GM19324 (cell line): ENCODE measurements at regions not wholly inside any gene's neighbourhood (a gene's known extent, or its start where the extent isn't known, plus 50 kb on each side); places are given as distances from the start of the nearest gene placed in this dataset.

Experiments used
- ATAC-seq: cut with Tn5 transposase; IDR thresholded peaks from one replicate; pipeline ENCODE4 v1.9.1; 2021; ENCODE audit warnings: mild to moderate bottlenecking, moderate library complexity; ENCODE audit not compliant: unreplicated experiment, low FRiP score

DNA sequence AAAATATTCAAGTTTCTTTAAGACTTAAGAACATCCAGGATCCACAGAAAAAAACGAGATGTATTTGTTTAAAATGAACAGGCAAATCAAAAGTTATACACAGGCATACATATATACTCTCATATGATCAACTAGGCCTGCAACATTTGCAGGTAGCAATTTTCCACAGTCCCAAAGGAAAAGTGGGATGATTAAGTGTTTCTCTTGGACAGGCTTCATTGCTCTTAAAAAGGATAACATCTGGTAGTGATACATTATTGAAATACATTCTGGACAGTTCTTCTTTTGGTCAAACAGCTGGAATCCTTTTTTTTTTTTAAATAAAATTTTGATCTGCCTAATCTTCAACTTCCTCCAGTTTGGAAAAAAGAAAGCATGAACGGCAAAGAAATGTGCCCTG is 114.8 kb upstream of the TDRD3 start:
- no peak for ATAC-seq

DNA sequence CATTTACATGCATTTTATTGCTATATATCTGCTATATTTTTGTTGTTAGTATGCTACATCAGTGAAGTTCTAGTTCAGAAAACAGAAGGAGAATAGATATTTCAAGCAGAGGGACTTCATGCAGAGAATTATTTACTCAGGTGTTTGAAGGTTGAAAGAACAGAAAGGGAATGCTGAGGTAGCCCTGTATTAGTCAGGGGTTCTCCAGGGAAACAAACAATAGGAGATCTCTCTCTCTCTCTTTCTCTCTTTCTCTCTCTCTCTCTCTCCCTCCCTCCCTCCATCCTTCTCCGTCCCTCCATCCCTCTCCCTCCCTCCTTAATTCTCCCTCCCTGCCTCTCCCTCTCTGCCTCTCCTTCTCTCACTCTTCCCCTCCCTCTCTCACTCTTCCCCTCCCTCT is 114.3 kb upstream of the TDRD3 start:
- no peak for ATAC-seq

GRCh38 chr13:60286707-60287106 is 110.3 kb upstream of the TDRD3 start:
- ATAC-seq = no peak

GRCh38 chr13:60288569-60288968 is 108.5 kb upstream of the TDRD3 start:
- ATAC-seq = no peak

- ATAC-seq = no peak
These were observed 93.9 kb upstream of the TDRD3 start for GRCh38 chr13:60303166-60303565.

- no peak for ATAC-seq
These were observed 85.5 kb upstream of the TDRD3 start for GRCh38 chr13:60311527-60311926.

- ATAC-seq = no peak
These were observed 84.0 kb upstream of the TDRD3 start for GRCh38 chr13:60312851-60313505.

DNA sequence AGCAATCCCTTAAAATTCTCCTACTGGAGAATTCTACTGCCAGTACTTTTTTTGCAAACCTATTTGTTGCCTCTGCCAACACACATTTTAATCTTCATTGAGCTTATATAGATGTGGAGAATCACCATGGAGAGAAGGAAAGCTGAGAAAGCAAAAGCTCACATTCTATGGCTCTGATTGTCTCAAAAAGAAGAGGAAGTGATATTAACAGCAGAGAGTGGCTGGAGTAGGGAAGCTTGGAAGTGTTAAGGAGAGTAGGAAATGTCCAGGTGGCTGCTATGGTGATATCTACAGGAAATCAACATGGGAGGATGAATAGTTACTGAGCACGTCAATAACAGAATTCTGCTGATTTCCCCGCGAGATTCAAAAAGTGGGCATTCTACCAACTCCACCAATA is 78.8 kb upstream of the TDRD3 start:
- no peak for ATAC-seq

- ATAC-seq = no peak
These were observed 72.9 kb upstream of the TDRD3 start for GRCh38 chr13:60324131-60324530.

DNA sequence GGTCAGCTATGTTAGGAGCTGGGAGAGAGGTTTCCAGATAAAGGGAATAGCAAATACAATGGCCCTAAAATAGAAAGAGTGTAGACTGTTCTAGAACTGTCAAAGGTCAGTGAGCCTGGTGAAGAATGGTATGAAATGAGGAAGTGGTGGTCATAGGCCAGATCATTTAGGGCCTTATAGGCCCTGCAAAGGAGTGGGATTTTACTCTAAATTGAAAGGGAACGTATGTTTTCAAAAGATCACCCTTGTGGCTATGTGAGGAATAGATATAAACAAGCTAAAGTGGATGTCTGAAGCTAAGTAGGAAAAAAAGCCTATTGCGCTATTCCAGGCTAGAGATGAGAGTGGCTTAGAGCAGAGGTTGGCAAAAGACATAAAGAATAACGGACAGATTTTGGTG is 70.7 kb upstream of the TDRD3 start:
- ATAC-seq = no peak

DNA sequence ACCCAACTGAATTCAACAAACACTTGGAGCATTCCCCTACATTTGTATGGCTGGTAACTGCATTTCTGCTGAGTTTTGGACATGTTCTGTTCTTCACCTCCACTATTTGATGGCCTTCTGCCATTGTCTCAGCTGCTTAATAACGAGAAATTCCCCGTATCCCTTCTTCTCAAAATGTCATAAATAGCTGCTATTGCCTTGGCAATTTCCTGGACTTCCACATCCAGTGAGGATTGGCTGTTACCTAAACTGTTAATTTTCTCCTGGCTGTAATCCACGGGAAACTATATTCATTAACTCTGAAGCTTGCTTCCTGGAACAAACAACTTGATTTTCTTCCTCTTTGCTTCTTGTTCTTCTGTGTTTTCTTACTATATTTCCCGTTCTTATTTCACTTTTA is 69.5 kb upstream of the TDRD3 start:
- ATAC-seq = no peak

GRCh38 chr13:60328073-60328472 is 68.9 kb upstream of the TDRD3 start:
- ATAC-seq = no peak

DNA sequence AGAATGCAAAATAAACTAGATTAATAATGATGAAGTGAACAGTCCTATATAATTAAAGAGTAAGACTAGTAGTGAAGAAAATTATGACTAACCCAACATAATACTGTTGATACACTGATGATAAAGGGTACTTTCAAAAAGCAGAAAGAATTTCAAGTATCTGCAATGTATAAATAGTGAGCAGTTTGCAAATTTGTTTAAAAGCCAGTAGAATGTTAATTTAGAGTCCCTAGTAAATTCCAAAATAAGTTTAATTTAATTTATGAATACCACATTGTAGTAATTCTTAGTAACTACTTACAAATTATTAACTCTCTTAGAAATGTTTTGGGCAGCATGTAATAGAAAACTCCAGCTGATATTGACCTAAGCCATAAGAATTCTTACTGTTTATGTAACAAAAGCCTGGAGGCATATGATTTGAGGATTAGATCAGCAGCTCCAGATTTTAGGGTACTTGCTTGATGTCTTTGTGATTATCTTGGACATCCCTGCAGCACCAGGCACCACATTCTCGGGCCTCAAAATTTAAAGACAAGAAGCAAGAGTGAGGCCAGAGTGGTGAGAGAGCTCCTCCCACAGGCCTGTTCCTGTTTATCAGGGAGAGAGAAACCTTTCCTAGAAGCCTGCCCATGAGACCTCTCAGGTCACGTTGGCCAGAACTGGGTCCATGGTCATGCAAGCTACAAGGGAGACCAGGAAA is 67.6 kb upstream of the TDRD3 start:
- ATAC-seq = peak; percentile 51

DNA sequence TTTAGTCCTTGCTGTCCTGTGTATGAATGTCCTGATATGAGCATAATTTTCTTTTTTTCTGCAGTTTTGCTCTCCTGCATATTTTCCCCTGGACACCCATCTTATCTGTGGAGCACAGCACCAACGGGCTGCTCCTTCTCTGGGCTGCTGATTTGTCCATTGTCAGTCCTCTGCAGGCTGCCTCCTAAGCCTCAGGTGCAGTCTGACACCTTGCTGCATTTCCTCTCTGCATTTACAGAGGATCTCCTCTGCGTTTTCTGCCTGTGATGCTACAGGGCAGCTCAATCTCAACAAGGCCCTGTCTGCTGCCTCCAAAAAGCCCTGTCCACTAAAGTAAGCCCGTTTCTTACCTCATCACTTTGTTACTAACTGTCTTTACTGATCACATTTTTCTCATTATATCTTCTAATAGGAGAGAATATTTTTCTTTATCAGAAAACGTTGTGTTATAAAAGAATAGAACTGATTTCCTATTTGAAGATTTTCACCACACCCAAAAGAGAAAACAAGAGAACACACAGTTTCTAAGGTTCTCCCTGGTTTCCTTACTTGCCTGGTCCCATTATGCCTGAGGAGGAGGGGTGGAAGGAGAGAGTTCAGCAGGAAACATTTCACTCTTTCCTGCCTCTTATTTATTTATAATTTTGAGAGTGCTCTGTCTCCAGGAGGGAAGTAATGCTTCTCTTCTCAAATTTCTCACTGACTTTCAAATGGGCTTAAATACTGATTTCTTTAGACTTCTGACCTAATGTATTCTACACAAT is 65.6 kb upstream of the TDRD3 start:
- ATAC-seq = no peak

GRCh38 chr13:60332682-60333081 is 64.3 kb upstream of the TDRD3 start:
- no peak for ATAC-seq

DNA sequence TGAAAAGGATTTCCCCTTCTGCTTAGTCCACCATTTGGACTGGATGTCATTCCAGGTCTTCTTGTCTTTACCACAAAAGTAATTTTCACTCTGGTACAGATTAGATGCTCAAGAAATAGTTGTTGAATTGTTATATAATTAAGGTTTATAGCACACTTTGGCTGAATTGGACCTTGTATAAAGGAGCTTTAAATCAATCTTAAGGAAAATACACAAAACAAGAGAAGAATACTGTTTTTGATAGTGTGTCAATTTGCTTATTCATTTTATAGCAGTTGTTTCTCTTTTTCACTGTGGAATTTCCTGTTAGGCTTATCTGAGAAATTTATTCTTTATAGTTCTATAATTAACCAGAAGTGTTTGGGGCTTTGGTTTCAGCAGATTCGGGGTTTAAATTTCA is 62.7 kb upstream of the TDRD3 start:
- ATAC-seq = no peak

- ATAC-seq = no peak
These were observed 61.5 kb upstream of the TDRD3 start for GRCh38 chr13:60335531-60335930.

- ATAC-seq = no peak
These were observed 58.3 kb upstream of the TDRD3 start for GRCh38 chr13:60338754-60339153.

DNA sequence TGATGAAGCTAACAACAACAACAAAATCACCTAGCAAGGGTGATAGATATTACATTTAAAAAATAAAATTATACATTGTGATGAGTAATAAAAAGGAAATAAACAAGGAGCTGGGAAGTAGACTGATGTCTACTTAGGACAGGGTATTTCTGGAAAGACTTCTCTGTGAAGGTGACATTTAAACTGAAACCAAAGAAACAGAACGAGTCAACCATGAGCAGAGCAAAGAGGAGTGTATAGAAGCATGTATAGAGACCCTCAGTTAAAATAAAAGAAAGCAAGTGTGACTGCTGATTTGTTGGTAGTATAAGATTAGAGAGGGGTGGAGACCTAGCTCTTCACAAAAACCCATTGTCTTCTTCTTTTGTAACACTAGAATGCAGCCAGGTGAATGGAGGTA is 53.0 kb upstream of the TDRD3 start:
- no peak for ATAC-seq

GRCh38 chr13:60347174-60347573 is 49.8 kb upstream of the TDRD3 start:
- ATAC-seq = no peak
